OCI-LY7 (cell line): ENCODE measurements at regions not wholly inside any gene's neighbourhood (a gene's known extent, or its start where the extent isn't known, plus 50 kb on each side); places are given as distances from the start of the nearest gene placed in this dataset.
"Not testable (repeated sequence)": the region's sequence is repeated elsewhere in the genome, so short reads cannot be mapped to it uniquely, and the experiment has no call there.

Source experiments
- BruUV-seq: library from RNA; stranded (reverse); fragments of 400-500 nt; replicated peaks from 2 replicates; lab custom pipeline; 2021; lab: Mats Ljungman, UMichigan
- CTCF ChIA-PET: fragments of 300-600 bp; sonication (Branson Sonifier 250); formaldehyde crosslinking; loops from one replicate; lab custom pipeline; 2022; ENCODE audit warnings: antibody characterized with exemption; ENCODE audit not compliant: unreplicated experiment; lab: Charles Lee
- POLR2A ChIA-PET: fragments of 300-600 bp; sonication (Branson Sonifier 250); formaldehyde crosslinking; loops from one replicate; lab custom pipeline; 2022; ENCODE audit warnings: antibody characterized with exemption; lab: Charles Lee
- DNase-seq: peaks from one replicate; pipeline ENCODE4 v3.0.0-alpha.2; 2015; ENCODE audit warnings: low spot score
- H2AFZ ChIP-seq: fragments of 200-600 bp; sonication (generic), shearing (Covaris generic); 2 replicates; pipeline ENCODE4 v1.6.1; 2014; ENCODE audit warnings: mild to moderate bottlenecking, antibody characterized with exemption, low read length, moderate library complexity
- H3K27ac ChIP-seq: fragments of 200-600 bp; sonication (generic); 2 replicates; pipeline ENCODE4 v1.5.1; 2014; ENCODE audit warnings: mixed run types, low read depth, mild to moderate bottlenecking, moderate library complexity, low read length, inconsistent platforms; ENCODE audit not compliant: poor library complexity, severe bottlenecking
- H3K36me3 ChIP-seq: fragments of 200-600 bp; sonication (generic); 2 replicates; pipeline ENCODE4 v1.6.1; 2014; ENCODE audit warnings: mild to moderate bottlenecking, antibody characterized with exemption, low read length, moderate library complexity, mixed read lengths; ENCODE audit not compliant: insufficient read depth
- H3K4me1 ChIP-seq: fragments of 200-600 bp; sonication (generic); 2 replicates; pipeline ENCODE4 v1.5.1; 2014; ENCODE audit warnings: mild to moderate bottlenecking, low read length; ENCODE audit not compliant: insufficient read depth, poor library complexity, severe bottlenecking
- H3K4me2 ChIP-seq: fragments of 200-600 bp; sonication (generic); 2 replicates; pipeline ENCODE4 v1.6.1; 2014; ENCODE audit warnings: mild to moderate bottlenecking, low read length
- H3K4me3 ChIP-seq: fragments of 200-600 bp; sonication (generic); 2 replicates; pipeline ENCODE4 v1.5.1; 2014; ENCODE audit warnings: mild to moderate bottlenecking, low read depth, low read length; ENCODE audit not compliant: poor library complexity, severe bottlenecking
- H3K79me2 ChIP-seq: fragments of 200-600 bp; sonication (generic); 2 replicates; pipeline ENCODE4 v1.6.1; 2016; ENCODE audit warnings: low read depth, mild to moderate bottlenecking, low read length, moderate library complexity, mixed read lengths; ENCODE audit not compliant: insufficient read depth
- H3K9me2 ChIP-seq: fragments of 200-600 bp; sonication (generic); 2 replicates; pipeline ENCODE4 v1.6.1; 2016; ENCODE audit warnings: mild to moderate bottlenecking, low read length, mixed read lengths; ENCODE audit not compliant: insufficient read depth
- H3K9me3 ChIP-seq: fragments of 200-600 bp; sonication (generic); 2 replicates; pipeline ENCODE4 v1.6.1; 2014; ENCODE audit warnings: mild to moderate bottlenecking, mixed run types, low read length, mixed read lengths
- H4K20me1 ChIP-seq: fragments of 200-600 bp; sonication (generic); 2 replicates; pipeline ENCODE4 v1.6.1; 2014; ENCODE audit warnings: mild to moderate bottlenecking, antibody characterized with exemption, low read length, moderate library complexity, mixed read lengths; ENCODE audit not compliant: insufficient read depth
- CTCF ChIP-seq: fragments of 200-600 bp; sonication (generic); conservative IDR thresholded peaks from 2 replicates; pipeline ENCODE4 v1.5.1; 2014; ENCODE audit warnings: mild to moderate bottlenecking, antibody characterized with exemption, low read length, moderate library complexity, mixed read lengths
- EZH2phosphoT487 ChIP-seq: fragments of 200-600 bp; sonication (generic); IDR thresholded peaks from 2 replicates; pipeline ENCODE4 v1.6.1; 2018; ENCODE audit warnings: low read depth, borderline replicate concordance, mild to moderate bottlenecking, mixed run types, antibody characterized with exemption, low read length, moderate library complexity, mixed read lengths
- intact Hi-C: fragments of 100-400 bp; cut with micrococcal nuclease; formaldehyde crosslinking; loops from one replicate; pipeline ENCODE4 v1.10.0; 2022; ENCODE audit not compliant: unreplicated experiment

- CTCF ChIA-PET, result no interaction called here
- H3K36me3 ChIP-seq, result no peaks in the 10 kb centered on the region
- TF ChIP-seq CTCF, result no peak
- no peak for TF ChIP-seq EZH2phosphoT487
Observed at GRCh38 chr3:43236008-43236407, 50.3 kb upstream of the SNRK start.

GRCh38 chr3:43233062-43233461, 53.3 kb upstream of the SNRK start:
- Histone ChIP-seq H3K4me3 (no peak overlapping the region), H3K36me3 (no peaks in the 10 kb centered on the region), H3K79me2 (no peaks in the 10 kb centered on the region), H4K20me1 (no peaks in the 10 kb centered on the region), H3K4me2 (no peak overlapping the region), H3K9me3 (no peaks in the 10 kb centered on the region), H3K9me2 (no peaks in the 10 kb centered on the region), H3K27ac (no peak overlapping the region), H2AFZ (no peak overlapping the region), H3K4me1 (no peaks in the 10 kb centered on the region)
- CTCF ChIA-PET, result interaction anchor here (0.7 kb wide), 1 partner anchor 104 kb away, joined by 6 read pairs; no protein-coding TSS in a partner anchor
- no peak for DNase-seq
- BruUV-seq, result no TSS peak
- intact Hi-C loops, result no loop called here
- POLR2A ChIA-PET, result interaction anchor here (0.6 to 1.0 kb wide), 2 partner anchors 9 to 68 kb away, joined by 3 read pairs; no protein-coding TSS in a partner anchor
- TF ChIP-seq CTCF (no peak), EZH2phosphoT487 (no peak)

More at GRCh38 chr3:43236008-43236407, 50.3 kb upstream of the SNRK start:
- Histone ChIP-seq H4K20me1 (no peaks in the 10 kb centered on the region), H2AFZ (no peak overlapping the region), H3K9me3 (no peaks in the 10 kb centered on the region), H3K79me2 (no peaks in the 10 kb centered on the region), H3K27ac (no peak overlapping the region), H3K4me1 (no peaks in the 10 kb centered on the region), H3K9me2 (no peaks in the 10 kb centered on the region), H3K4me2 (no peak overlapping the region), H3K4me3 (no peak overlapping the region)
- intact Hi-C loops, result no loop called here
- POLR2A ChIA-PET, result no interaction called here
- no peak for DNase-seq
- BruUV-seq, result no TSS peak

- H3K4me3 ChIP-seq, result no peak overlapping the region
- H3K4me2 ChIP-seq, result no peak overlapping the region
- ChIA-PET CTCF (no interaction called here), POLR2A (interaction anchor here (0.7 to 0.9 kb wide), 2 partner anchors 15 to 48 kb away, joined by 3 to 4 read pairs; no protein-coding TSS in a partner anchor)
- H3K27ac ChIP-seq, result no peak overlapping the region
- no peaks in the 10 kb centered on the region for H3K4me1 ChIP-seq
- BruUV-seq, result no TSS peak
- H3K9me2 ChIP-seq, result no peaks in the 10 kb centered on the region
- no peak overlapping the region for H2AFZ ChIP-seq
- H3K9me3 ChIP-seq, result no peaks in the 10 kb centered on the region
- H4K20me1 ChIP-seq, result no peaks in the 10 kb centered on the region
- TF ChIP-seq CTCF, result no peak
- no peak for TF ChIP-seq EZH2phosphoT487
- intact Hi-C loops, result no loop called here
- no peak for DNase-seq
- no peaks in the 10 kb centered on the region for H3K36me3 ChIP-seq
- no peaks in the 10 kb centered on the region for H3K79me2 ChIP-seq
Observed at GRCh38 chr3:43231276-43232000, 54.9 kb upstream of the SNRK start.

GRCh38 chr3:43229865-43230264, 56.5 kb upstream of the SNRK start:
- intact Hi-C loops, result loop anchor here (10.0 kb wide), 1 partner anchor 275 kb away; no protein-coding TSS in a partner anchor
- H3K4me3 ChIP-seq, H3K9me3 ChIP-seq, H3K36me3 ChIP-seq, H3K27ac ChIP-seq, POLR2A ChIA-PET, H3K9me2 ChIP-seq, H3K79me2 ChIP-seq, H3K4me2 ChIP-seq, H4K20me1 ChIP-seq, CTCF ChIA-PET, BruUV-seq, H2AFZ ChIP-seq, H3K4me1 ChIP-seq, DNase-seq: not testable (repeated sequence)
